ENCODE measurements at regions not wholly inside any gene's neighbourhood (a gene's known extent, or its start where the extent isn't known, plus 50 kb on each side); places are given as distances from the start of the nearest gene placed in this dataset.

DNA sequence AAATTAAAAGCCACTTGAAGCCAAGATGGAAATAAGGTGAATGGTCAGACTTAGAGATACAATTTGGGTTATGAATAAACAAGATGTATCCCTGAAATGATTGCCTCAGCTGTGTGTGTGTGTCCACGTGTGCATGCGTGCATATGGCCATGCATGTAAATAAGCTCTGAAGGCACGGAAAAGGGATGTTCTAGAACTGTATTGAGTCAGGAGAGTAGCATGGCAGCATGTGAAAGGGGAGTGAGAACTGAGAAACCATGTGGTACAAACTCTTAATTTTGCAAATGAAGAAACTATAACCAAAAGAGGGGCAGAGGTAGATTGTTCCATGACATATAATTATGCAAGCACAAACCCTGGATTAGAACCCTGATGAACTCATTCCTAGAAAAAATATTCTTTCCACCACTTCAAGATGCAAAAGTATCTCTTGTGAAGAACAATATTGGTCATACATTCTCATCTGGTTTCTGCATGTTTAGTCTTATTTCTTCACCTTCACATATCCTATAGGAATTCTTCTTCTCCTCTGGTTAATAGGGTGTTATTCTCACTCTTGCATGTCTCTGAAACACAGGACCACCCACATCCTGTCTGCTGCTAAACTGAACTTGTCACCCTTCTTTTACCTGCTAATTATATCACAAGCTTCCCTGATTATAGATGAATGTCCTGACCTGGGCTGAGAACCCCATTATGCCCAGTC lies 455.8 kb downstream of the SETBP1 start:
- Histone ChIP-seq H3K9me3 (replicated peaks; ENCODE audit: control insufficient read depth, insufficient read depth, low read length) (no peaks in the 10 kb centered on the region; the same call in 2 of the 3 replicates), H3K9ac (ENCODE audit: control insufficient read depth, insufficient read depth, low read length) (no peak overlapping the region), H3K27ac (ENCODE audit: control insufficient read depth, insufficient read depth) (no peak overlapping the region), H3K4me1 (ENCODE audit: control insufficient read depth, insufficient read depth, low read length) (peaks cover 6% of the 10 kb centered on the region; the same call in 1 of the 2 replicates), H4K20me1 (ENCODE audit: control insufficient read depth, insufficient read depth) (no peaks in the 10 kb centered on the region), H2AFZ (ENCODE audit: control insufficient read depth, low read depth, low read length) (no peak overlapping the region), H3K4me2 (ENCODE audit: control insufficient read depth, insufficient read depth) (no peak overlapping the region), H3K27me3 (replicated peaks in 1 of 2; ENCODE audit: control insufficient read depth in 2 of 2, insufficient read depth in 2 of 2, low read length in 1 of 2) (no peaks in the 10 kb centered on the region), H3K4me3 (no peak overlapping the region), H3K36me3 (ENCODE audit: control insufficient read depth in 2 of 2, insufficient read depth in 2 of 2, low read length in 1 of 2) (no peaks in the 10 kb centered on the region), H3K79me2 (ENCODE audit: control insufficient read depth, insufficient read depth, low read length) (no peaks in the 10 kb centered on the region)
- in situ Hi-C loops (cut with MboI): no loop called here
- CTCF ChIA-PET: interaction anchor here (0.9 to 2.2 kb wide), 2 partner anchors 36 to 76 kb away, joined by 3 to 9 read pairs; no protein-coding TSS in a partner anchor
- no peak for DNase-seq (ENCODE audit: low read depth, low spot score)
- SMC1A ChIA-PET (ENCODE audit: uncharacterized antibody, unreplicated experiment): interaction anchor here (1.2 to 3.3 kb wide), 7 partner anchors 18 to 61 kb away, joined by 3 to 8 read pairs (median 5); no protein-coding TSS in a partner anchor
- POLR2A ChIA-PET: no interaction called here
- intact Hi-C loops (cut with micrococcal nuclease; ENCODE audit: unreplicated experiment): no loop called here
- WGBS (ENCODE audit: insufficient coverage, insufficient replicate concordance, low lambda C conversion rate, missing lambda C conversion rate): 63% methylated on average over 3 of the region's 3 CpGs
- no TSS peak for BruUV-seq (replicated peaks)
- FAIRE-seq: no peak
- RAD21 ChIA-PET (ENCODE audit: unreplicated experiment): interaction anchor here (0.6 to 2.9 kb wide), 9 partner anchors 27 to 377 kb away, joined by 3 to 12 read pairs (median 3); no protein-coding TSS in a partner anchor
- peak; percentile 71 for ATAC-seq
- TF ChIP-seq ATF7 (IDR thresholded peaks at IDR 0.05; ENCODE audit: low read depth) (0 out of 2 replicates have a peak, but pooled peaks have one; percentile 24), CBX5 (IDR thresholded peaks at IDR 0.05; ENCODE audit: low read depth) (no peak), BHLHE40 (IDR thresholded peaks at IDR 0.05; ENCODE audit: borderline replicate concordance in 1 of 2, low read depth in 2 of 2, low read length in 1 of 2) (peak in 1 of 2 experiments; percentile 25; a peak in 1 of 4 replicates), CBX3 (IDR thresholded peaks at IDR 0.05; ENCODE audit: borderline replicate concordance, low read depth) (no peak), IKZF2 (IDR thresholded peaks at IDR 0.05) (peak; percentile 86 to 91), RAD51 (IDR thresholded peaks at IDR 0.05) (peak; percentile 38; the same call in 1 of the 2 replicates), MTA2 (IDR thresholded peaks at IDR 0.05; ENCODE audit: low read depth) (peak; percentile 64; the same call in 1 of the 2 replicates), YY1 (IDR thresholded peaks at IDR 0.05; ENCODE audit: low read depth, low read length) (no peak), RELB (IDR thresholded peaks at IDR 0.05; ENCODE audit: low read depth) (peak; percentile 69; the same call in 1 of the 2 replicates), MEF2B (IDR thresholded peaks at IDR 0.05; ENCODE audit: partially characterized antibody, poor library complexity, severe bottlenecking) (peak; percentile 25), DPF2 (IDR thresholded peaks at IDR 0.05) (0 out of 2 replicates have a peak, but pooled peaks have one; percentile 37), GATAD2B (conservative IDR thresholded peaks at IDR 0.05; ENCODE audit: low read depth) (0 out of 2 replicates have a peak, but pooled peaks have one; percentile 32), NBN (IDR thresholded peaks at IDR 0.05) (no peak), IKZF1 (conservative IDR thresholded peaks at IDR 0.05) (peak; percentile 85)

All from GM12878 (cell line).